ENCODE measurements at regions not wholly inside any gene's neighbourhood (a gene's known extent, or its start where the extent isn't known, plus 50 kb on each side); places are given as distances from the start of the nearest gene placed in this dataset.

DNA sequence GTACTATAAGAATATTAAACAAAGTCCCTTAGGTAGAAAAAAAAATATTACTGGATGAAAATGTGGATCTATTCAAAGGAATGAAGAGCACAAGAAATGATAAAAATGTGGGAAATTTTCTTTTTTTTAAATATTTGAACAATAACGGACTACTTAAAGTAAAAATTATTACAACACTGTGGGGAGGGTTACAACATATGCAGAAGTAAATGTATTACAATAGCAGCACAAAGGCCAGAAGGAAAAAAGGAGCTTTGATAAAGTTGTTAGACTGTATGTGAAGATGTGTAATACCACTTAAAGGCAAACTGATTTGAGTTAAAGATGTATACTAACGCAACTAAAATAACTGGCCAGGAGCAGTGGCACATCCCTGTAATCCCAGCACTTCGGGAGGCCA is 427.1 kb downstream of the SHQ1 start:
- no peak for TF ChIP-seq POLR2A (IDR thresholded peaks at IDR 0.05)
- TF ChIP-seq, protein P1, sequence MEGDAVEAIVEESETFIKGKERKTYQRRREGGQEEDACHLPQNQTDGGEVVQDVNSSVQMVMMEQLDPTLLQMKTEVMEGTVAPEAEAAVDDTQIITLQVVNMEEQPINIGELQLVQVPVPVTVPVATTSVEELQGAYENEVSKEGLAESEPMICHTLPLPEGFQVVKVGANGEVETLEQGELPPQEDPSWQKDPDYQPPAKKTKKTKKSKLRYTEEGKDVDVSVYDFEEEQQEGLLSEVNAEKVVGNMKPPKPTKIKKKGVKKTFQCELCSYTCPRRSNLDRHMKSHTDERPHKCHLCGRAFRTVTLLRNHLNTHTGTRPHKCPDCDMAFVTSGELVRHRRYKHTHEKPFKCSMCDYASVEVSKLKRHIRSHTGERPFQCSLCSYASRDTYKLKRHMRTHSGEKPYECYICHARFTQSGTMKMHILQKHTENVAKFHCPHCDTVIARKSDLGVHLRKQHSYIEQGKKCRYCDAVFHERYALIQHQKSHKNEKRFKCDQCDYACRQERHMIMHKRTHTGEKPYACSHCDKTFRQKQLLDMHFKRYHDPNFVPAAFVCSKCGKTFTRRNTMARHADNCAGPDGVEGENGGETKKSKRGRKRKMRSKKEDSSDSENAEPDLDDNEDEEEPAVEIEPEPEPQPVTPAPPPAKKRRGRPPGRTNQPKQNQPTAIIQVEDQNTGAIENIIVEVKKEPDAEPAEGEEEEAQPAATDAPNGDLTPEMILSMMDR (IDR thresholded peaks at IDR 0.05), result no peak

Data from vagina (tissue), 2 donors.